SK-N-SH (cell line): ENCODE measurements at regions not wholly inside any gene's neighbourhood (a gene's known extent, or its start where the extent isn't known, plus 50 kb on each side); places are given as distances from the start of the nearest gene placed in this dataset.

Experiments
- CTCF ChIA-PET: fragments of 300-600, 350-600 bp; formaldehyde crosslinking; extraction: SDS; loops from one replicate; lab custom pipeline; 2021; lab: Yijun Ruan, JAX
- POLR2A ChIA-PET: fragments of 350-600 bp; sonication (Branson Sonifier 250); formaldehyde crosslinking; extraction: SDS; loops from one replicate; lab custom pipeline; 2020; ENCODE audit warnings: antibody characterized with exemption, inconsistent platforms; lab: Yijun Ruan, JAX
- DNase-seq: peaks from one replicate; pipeline ENCODE4 v3.0.0; 2012
- H2AFZ ChIP-seq: fragments of 200-600 bp; sonication (generic); 2 replicates; pipeline ENCODE4 v1.8.1; 2016; ENCODE audit warnings: antibody characterized with exemption, mild to moderate bottlenecking, low read depth
- H3F3A ChIP-seq: fragments of 200-600 bp; sonication (generic); replicated peaks from 2 replicates; pipeline ENCODE3; 2016; ENCODE audit warnings: antibody characterized with exemption, mild to moderate bottlenecking; ENCODE audit not compliant: insufficient read depth
- H3K27ac ChIP-seq, 2 experiments: fragments of 200-500 bp in 1 of 2; fragments of 200-600 bp in 1 of 2; sonication (Bioruptor generic) in 1 of 2; sonication (generic), shearing (Covaris generic) in 1 of 2; 2 replicates each; pipeline versions ENCODE4 v1.5.1 to v1.6.1; 2014 to 2016; ENCODE audit warnings: low read depth in 2 of 2, inconsistent platforms in 1 of 2, low read length in 1 of 2, mild to moderate bottlenecking in 1 of 2, mixed read lengths in 1 of 2
- H3K27me3 ChIP-seq: fragments of 200-600 bp; sonication (generic), shearing (Covaris generic); 2 replicates; pipeline ENCODE4 v1.6.1; 2016; ENCODE audit warnings: mixed run types; ENCODE audit not compliant: insufficient read depth
- H3K36me3 ChIP-seq, 2 experiments: fragments of 200-500 bp in 1 of 2; fragments of 200-600 bp in 1 of 2; sonication (Bioruptor generic) in 1 of 2; sonication (generic) in 1 of 2; replicated peaks in 1 of 2; 2 replicates each; pipeline versions ENCODE3 to v1.5.1; 2014 to 2016; ENCODE audit warnings: low read length in 1 of 2, mild to moderate bottlenecking in 1 of 2; ENCODE audit not compliant: insufficient read depth in 2 of 2, control insufficient read depth in 1 of 2
- H3K4me1 ChIP-seq, 2 experiments: fragments of 200-500 bp in 1 of 2; fragments of 200-600 bp in 1 of 2; sonication (Bioruptor generic) in 1 of 2; sonication (generic), shearing (Covaris generic) in 1 of 2; 2 replicates each; pipeline versions ENCODE4 v1.5.1 to v1.6.1; 2014 to 2016; ENCODE audit warnings: low read depth in 1 of 2, low read length in 1 of 2, mixed run types in 1 of 2; ENCODE audit not compliant: insufficient read depth in 2 of 2, control insufficient read depth in 1 of 2
- H3K4me2 ChIP-seq: fragments of 200-600 bp; sonication (generic), shearing (Covaris generic); 2 replicates; pipeline ENCODE4 v1.6.1; 2017; ENCODE audit warnings: mixed run types
- H3K4me3 ChIP-seq, 2 experiments: fragments of 200-500 bp in 1 of 2; fragments of 200-600 bp in 1 of 2; sonication (Bioruptor generic) in 1 of 2; sonication (generic), shearing (Covaris generic) in 1 of 2; 2 replicates each; pipeline versions ENCODE4 v1.5.1 to v1.8.1; 2014 to 2016; ENCODE audit warnings: low read depth in 2 of 2, inconsistent platforms in 1 of 2, low read length in 1 of 2, mild to moderate bottlenecking in 1 of 2, mixed read lengths in 1 of 2, moderate library complexity in 1 of 2
- H3K79me2 ChIP-seq: fragments of 200-600 bp; sonication (generic); 2 replicates; pipeline ENCODE4 v1.8.1; 2017; ENCODE audit warnings: mild to moderate bottlenecking; ENCODE audit not compliant: insufficient read depth
- H3K9ac ChIP-seq: fragments of 200-600 bp; sonication (generic); 2 replicates; pipeline ENCODE4 v1.6.1; 2017; ENCODE audit warnings: mixed run types
- H3K9me2 ChIP-seq: fragments of 200-600 bp; sonication (generic); 2 replicates; pipeline ENCODE4 v1.6.1; 2017; ENCODE audit warnings: mixed run types
- H3K9me3 ChIP-seq: fragments of 200-600 bp; sonication (generic); 2 replicates; pipeline ENCODE4 v1.6.1; 2017; ENCODE audit warnings: mixed run types, mild to moderate bottlenecking, moderate library complexity
- H4K20me1 ChIP-seq: fragments of 200-600 bp; sonication (generic); 2 replicates; pipeline ENCODE4 v1.6.1; 2017; ENCODE audit warnings: mild to moderate bottlenecking, mixed run types; ENCODE audit not compliant: insufficient read depth
- CTCF ChIP-seq: fragments of 200-600 bp; sonication (generic); IDR thresholded peaks from 2 replicates; pipeline ENCODE4 v1.6.1; 2017; ENCODE audit warnings: antibody characterized with exemption, mild to moderate bottlenecking, moderate library complexity
- EP300 ChIP-seq, 2 experiments: IDR thresholded peaks; 2 replicates each; pipeline versions ENCODE4 v1.4.0 to v1.6.1; 2012; ENCODE audit warnings: borderline replicate concordance in 1 of 2, low read depth in 1 of 2, low read length in 1 of 2
- IRF3 ChIP-seq: fragments of 150-350 bp; IDR thresholded peaks from 2 replicates; pipeline ENCODE4 v1.6.1; 2016; ENCODE audit warnings: mild to moderate bottlenecking, low read depth, low read length
- JUND ChIP-seq: IDR thresholded peaks from 2 replicates; pipeline ENCODE4 v1.4.0; 2012
- MAX ChIP-seq: IDR thresholded peaks from 2 replicates; pipeline ENCODE4 v1.4.0; 2012; ENCODE audit warnings: low read depth
- MEF2A ChIP-seq: IDR thresholded peaks from 2 replicates; pipeline ENCODE4 v1.4.0; 2012; ENCODE audit warnings: low read depth, borderline replicate concordance
- NFIC ChIP-seq: IDR thresholded peaks from 2 replicates; pipeline ENCODE4 v1.4.0; 2012; ENCODE audit warnings: borderline replicate concordance
- PBX3 ChIP-seq: IDR thresholded peaks from 2 replicates; pipeline ENCODE4; 2012
- RAD21 ChIP-seq: IDR thresholded peaks from 2 replicates; pipeline ENCODE4 v1.6.1; 2012; ENCODE audit warnings: mild to moderate bottlenecking, low read length
- RCOR1 ChIP-seq: fragments of 150-350 bp; IDR thresholded peaks from 2 replicates; pipeline ENCODE4 v1.6.1; 2017; ENCODE audit warnings: antibody characterized with exemption, low read length
- SMC3 ChIP-seq: IDR thresholded peaks from 2 replicates; pipeline ENCODE4 v1.6.1; 2012; ENCODE audit warnings: low read depth, low read length, improper control_type of control experiment
- TCF12 ChIP-seq: IDR thresholded peaks from 2 replicates; pipeline ENCODE4 v1.4.0; 2012
- TEAD4 ChIP-seq: IDR thresholded peaks from 2 replicates; pipeline ENCODE4 v1.4.0; 2012; ENCODE audit warnings: mild to moderate bottlenecking, borderline replicate concordance; ENCODE audit not compliant: insufficient read depth
- USF2 ChIP-seq: fragments of 150-350 bp; IDR thresholded peaks from 2 replicates; pipeline ENCODE4 v1.6.1; 2017; ENCODE audit warnings: antibody characterized with exemption, low read length, low read depth, borderline replicate concordance
- YY1 ChIP-seq: IDR thresholded peaks from 2 replicates; pipeline ENCODE4 v1.4.0; 2012; ENCODE audit warnings: low read depth, mild to moderate bottlenecking
- ZBTB33 ChIP-seq: IDR thresholded peaks from 2 replicates; pipeline ENCODE4 v1.4.0; 2012; ENCODE audit warnings: low read depth, borderline replicate concordance
- WGBS: methylation state at CpG from one replicate; pipeline ENCODE4 v1.1.6; 2017; ENCODE audit warnings: low lambda C conversion rate; 5-methylcytosine and 5-hydroxymethylcytosine counted together

- Histone ChIP-seq H3K9ac (no peak overlapping the region), H3K36me3 (no peaks in the 10 kb centered on the region), H3K4me3 (no peak overlapping the region), H3F3A (no peaks in the 10 kb centered on the region), H3K27ac (no peak overlapping the region), H3K79me2 (no peaks in the 10 kb centered on the region), H3K27me3 (no peaks in the 10 kb centered on the region), H4K20me1 (no peaks in the 10 kb centered on the region), H3K9me3 (no peaks in the 10 kb centered on the region), H3K4me1 (peaks cover 9 to 15% of the 10 kb centered on the region in 2 experiments; a peak in 3 of 4 replicates), H3K4me2 (no peak overlapping the region), H2AFZ (no peak overlapping the region), H3K9me2 (no peaks in the 10 kb centered on the region)
- ChIA-PET POLR2A (no interaction called here), CTCF (no interaction called here)
- 79% methylated on average over 2 of the region's 2 CpGs for WGBS
- TF ChIP-seq TEAD4 (no peak), RCOR1 (no peak), RAD21 (no peak), IRF3 (no peak), NFIC (no peak), TCF12 (no peak), CTCF (no peak), EP300 (IDR thresholded peaks at IDR 0.05; ENCODE audit: borderline replicate concordance in 1 of 2, low read depth in 1 of 2, low read length in 1 of 2) (no peak), JUND (no peak), YY1 (no peak), SMC3 (no peak), USF2 (no peak), MEF2A (no peak), PBX3 (no peak), MAX (no peak), ZBTB33 (no peak)
- no peak for DNase-seq
Measured at GRCh38 chr16:64149756-64150155, 972.1 kb downstream of the CDH11 start.
